Thoracic aorta (tissue), 2 donors: ENCODE measurements at regions not wholly inside any gene's neighbourhood (a gene's known extent, or its start where the extent isn't known, plus 50 kb on each side); places are given as distances from the start of the nearest gene placed in this dataset.

Experiments
- ATAC-seq: fragments of 150-250 bp; one replicate; pipeline ENCODE4 v1.8.0; 2017; ENCODE audit warnings: low read depth; ENCODE audit not compliant: insufficient number of reproducible peaks, low FRiP score
- DNase-seq: peaks from one replicate; pipeline ENCODE4 v3.0.0-alpha.2; 2020; ENCODE audit warnings: low spot score
- H3K27ac ChIP-seq, 2 donors: fragments of 200-600 bp; sonication (generic); 1 replicate in 1 of 2; 2 replicates in 1 of 2; pipeline ENCODE4 v1.5.1; 2016; ENCODE audit warnings: mild to moderate bottlenecking in 2 of 2, moderate library complexity in 2 of 2
- H3K27me3 ChIP-seq: fragments of 200-600 bp; sonication (generic); replicated peaks from 2 replicates; pipeline ENCODE4 v1.6.0; 2016; ENCODE audit warnings: mild to moderate bottlenecking; ENCODE audit not compliant: insufficient read depth
- H3K36me3 ChIP-seq: fragments of 200-600 bp; sonication (generic); one replicate; pipeline ENCODE4 v1.5.1; 2016
- H3K4me1 ChIP-seq, 2 donors: fragments of 200-600 bp; sonication (generic); 1 replicate in 1 of 2; 2 replicates in 1 of 2; pipeline versions ENCODE4 v1.5.1 to v1.6.0; 2016; ENCODE audit warnings: low read depth in 2 of 2, mild to moderate bottlenecking in 1 of 2; ENCODE audit not compliant: control insufficient read depth in 1 of 2
- H3K4me3 ChIP-seq: fragments of 200-600 bp; sonication (generic); 2 replicates; pipeline ENCODE4 v1.5.1; 2016; ENCODE audit warnings: mild to moderate bottlenecking
- H3K9me3 ChIP-seq: fragments of 200-600 bp; sonication (generic); 2 replicates; pipeline ENCODE4 v1.5.1; 2016
- CTCF ChIP-seq: fragments of 200-600 bp; sonication (generic); IDR thresholded peaks from one replicate; pipeline ENCODE4 v1.5.1; 2019; ENCODE audit warnings: antibody characterized with exemption

DNA sequence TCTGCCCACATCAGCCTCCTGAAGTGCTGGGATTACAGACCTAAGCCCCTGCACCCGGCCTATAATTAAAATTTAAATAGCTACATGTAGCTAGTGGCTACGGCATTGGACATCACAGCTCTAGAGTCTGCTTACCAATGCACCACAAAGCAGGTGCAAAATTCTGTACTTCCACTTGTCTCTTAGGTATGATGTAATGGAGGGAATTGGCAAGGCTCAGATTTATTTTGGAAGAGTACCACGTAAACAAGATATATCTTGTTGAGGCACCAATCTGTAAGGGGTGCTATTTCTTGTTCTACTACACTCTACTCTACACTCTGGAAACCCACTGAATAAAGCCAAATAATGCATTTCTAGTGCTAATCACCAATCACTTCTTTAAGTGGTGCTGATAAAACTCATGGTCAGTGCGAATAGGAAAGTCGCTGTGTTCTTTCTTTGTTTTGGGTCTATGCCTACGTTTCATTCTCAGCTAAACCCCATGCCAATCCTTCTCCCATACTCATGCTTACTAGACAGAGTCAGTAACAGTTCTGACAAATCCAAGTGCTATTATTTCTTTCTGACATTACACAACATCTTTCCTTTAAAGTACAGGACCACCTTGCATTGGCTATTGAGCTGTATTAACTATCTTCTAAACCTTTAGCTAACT lies 92.3 kb downstream of the GC start:
- no peak for ATAC-seq
- Histone ChIP-seq H3K27ac (no peak overlapping the region), H3K36me3 (no peaks in the 10 kb centered on the region), H3K4me3 (no peak overlapping the region), H3K27me3 (no peaks in the 10 kb centered on the region), H3K4me1 (peaks cover 5 to 19% of the 10 kb centered on the region in 2 donors), H3K9me3 (no peaks in the 10 kb centered on the region)
- no peak for DNase-seq
- no peak for TF ChIP-seq CTCF

- Histone ChIP-seq H3K4me1 (peaks cover 5 to 29% of the 10 kb centered on the region in 2 donors), H3K9me3 (no peaks in the 10 kb centered on the region), H3K27me3 (no peaks in the 10 kb centered on the region), H3K27ac (no peak overlapping the region), H3K36me3 (no peaks in the 10 kb centered on the region), H3K4me3 (no peak overlapping the region)
- ATAC-seq (no peak), DNase-seq (no peak)
- TF ChIP-seq CTCF, result no peak
These were observed 94.1 kb downstream of the GC start for GRCh38 chr4:71689822-71690221.

DNA sequence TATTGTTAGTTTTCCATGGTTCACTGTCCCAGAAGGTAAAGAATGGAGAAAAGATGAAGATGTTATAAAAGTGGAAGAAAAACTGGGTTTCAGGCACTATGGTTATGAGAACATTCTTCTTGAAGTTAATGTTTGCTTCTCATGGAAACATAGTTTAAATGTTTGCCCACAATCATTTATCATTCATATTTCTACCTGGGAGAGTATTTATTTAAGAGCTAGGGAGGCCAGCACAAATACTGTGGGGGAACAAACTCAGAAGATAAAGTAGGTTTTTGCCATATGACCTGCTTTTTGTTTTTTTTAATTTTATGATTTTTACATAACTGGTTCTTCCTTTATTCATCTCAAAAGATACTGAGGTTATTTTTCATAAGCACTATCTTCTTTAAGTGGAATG lies 96.8 kb downstream of the GC start:
- H3K9me3 ChIP-seq, result no peaks in the 10 kb centered on the region
- ATAC-seq (no peak), DNase-seq (no peak)
- no peak for TF ChIP-seq CTCF
- H3K27me3 ChIP-seq, result no peaks in the 10 kb centered on the region
- H3K27ac ChIP-seq, result no peak overlapping the region
- H3K4me1 ChIP-seq, result peaks cover 2 to 23% of the 10 kb centered on the region in 2 donors
- H3K36me3 ChIP-seq, result no peaks in the 10 kb centered on the region
- no peak overlapping the region for H3K4me3 ChIP-seq

GRCh38 chr4:71685975-71686374 lies 97.9 kb downstream of the GC start:
- Histone ChIP-seq H3K27ac (no peak overlapping the region), H3K27me3 (no peaks in the 10 kb centered on the region), H3K36me3 (no peaks in the 10 kb centered on the region), H3K4me3 (no peak overlapping the region), H3K9me3 (no peaks in the 10 kb centered on the region), H3K4me1 (peaks cover 0 to 16% of the 10 kb centered on the region in 2 donors)
- DNase-seq (no peak), ATAC-seq (no peak)
- no peak for TF ChIP-seq CTCF

DNA sequence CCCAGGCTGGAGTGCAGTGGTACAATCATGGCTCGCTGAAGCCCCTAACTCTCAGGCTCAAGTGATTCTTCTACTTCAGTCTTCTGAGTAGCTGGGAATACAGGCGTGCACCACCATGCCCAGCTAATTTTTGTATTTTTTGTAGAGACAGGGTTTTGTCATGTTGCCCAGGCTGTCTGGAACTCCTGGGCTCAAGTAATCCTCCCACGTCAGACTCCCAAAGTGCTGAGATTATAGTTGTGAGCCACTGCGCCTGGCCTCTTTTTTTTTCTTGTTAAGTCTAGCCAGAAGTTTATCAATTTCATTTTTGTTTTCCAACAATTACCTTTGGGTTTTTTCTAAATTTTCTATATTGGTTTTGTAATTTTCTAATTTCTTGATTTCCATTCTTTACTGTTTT lies 100.6 kb downstream of the GC start:
- TF ChIP-seq CTCF, result no peak
- ATAC-seq, result no peak
- H3K36me3 ChIP-seq, result no peaks in the 10 kb centered on the region
- no peaks in the 10 kb centered on the region for H3K27me3 ChIP-seq
- no peak for DNase-seq
- no peak overlapping the region for H3K4me3 ChIP-seq
- peak overlapping the region in 1 of 2 donors; percentile 52 for H3K27ac ChIP-seq
- peaks cover 0 to 27% of the 10 kb centered on the region in 2 donors for H3K4me1 ChIP-seq
- no peaks in the 10 kb centered on the region for H3K9me3 ChIP-seq
